Type B pancreatic cell (in vitro differentiated cells): ENCODE measurements at regions not wholly inside any gene's neighbourhood (a gene's known extent, or its start where the extent isn't known, plus 50 kb on each side); places are given as distances from the start of the nearest gene placed in this dataset.
"Not testable (repeated sequence)": the region's sequence is repeated elsewhere in the genome, so short reads cannot be mapped to it uniquely, and the experiment has no call there.

Experiments
- DNase-seq: peaks from one replicate; pipeline ENCODE4 v3.0.0; 2021; ENCODE audit warnings: mixed read lengths; ENCODE audit not compliant: unreplicated experiment; ENCODE audit errors: extremely low spot score
- H3K27ac Mint-ChIP-seq: 2 replicates; pipeline ENCODE4 v1.8.0; 2021; ENCODE audit warnings: mild to moderate bottlenecking, mixed read lengths
- H3K27me3 Mint-ChIP-seq: 2 replicates; pipeline ENCODE4 v1.8.0; 2021; ENCODE audit warnings: mixed read lengths
- H3K36me3 Mint-ChIP-seq: 2 replicates; pipeline ENCODE4 v1.8.0; 2021; ENCODE audit warnings: mixed read lengths
- H3K4me1 Mint-ChIP-seq: one replicate; pipeline ENCODE4 v1.8.0; 2021; ENCODE audit warnings: mixed read lengths; ENCODE audit not compliant: unreplicated experiment
- H3K4me3 Mint-ChIP-seq: 2 replicates; pipeline ENCODE4 v1.8.0; 2021; ENCODE audit warnings: mild to moderate bottlenecking, mixed read lengths
- H3K9me3 Mint-ChIP-seq: 2 replicates; pipeline ENCODE4 v1.8.0; 2021; ENCODE audit warnings: mixed read lengths
- CTCF ChIP-seq: fragments of 200-600 bp; sonication (generic); conservative IDR thresholded peaks from 2 replicates; pipeline ENCODE4 v1.5.0; 2021; ENCODE audit warnings: antibody characterized with exemption, mild to moderate bottlenecking

GRCh38 chr4:3599951-3600350 is 67.7 kb upstream of the LRPAP1 start:
- Mint-ChIP-seq H3K27ac (no peak overlapping the region), H3K4me3 (no peak overlapping the region), H3K27me3 (no peaks in the 10 kb centered on the region), H3K4me1 (no peaks in the 10 kb centered on the region), H3K36me3 (no peaks in the 10 kb centered on the region), H3K9me3 (no peaks in the 10 kb centered on the region)
- no peak for TF ChIP-seq CTCF
- DNase-seq = no peak

GRCh38 chr4:3598695-3599227 is 66.5 kb upstream of the LRPAP1 start:
- Mint-ChIP-seq H3K4me3 (no peak overlapping the region), H3K9me3 (no peaks in the 10 kb centered on the region), H3K27ac (no peak overlapping the region), H3K27me3 (peaks cover 5% of the 10 kb centered on the region), H3K36me3 (no peaks in the 10 kb centered on the region), H3K4me1 (no peaks in the 10 kb centered on the region)
- DNase-seq = no peak
- TF ChIP-seq CTCF = no peak

- not testable (repeated sequence) for DNase-seq, H3K4me3 Mint-ChIP-seq, H3K9me3 Mint-ChIP-seq, H3K27me3 Mint-ChIP-seq, H3K36me3 Mint-ChIP-seq, H3K27ac Mint-ChIP-seq, H3K4me1 Mint-ChIP-seq
Observed at GRCh38 chr4:3597896-3598505, 65.8 kb upstream of the LRPAP1 start.

GRCh38 chr4:3596957-3597733 is 64.9 kb upstream of the LRPAP1 start:
- H3K36me3 Mint-ChIP-seq, H3K27me3 Mint-ChIP-seq, H3K9me3 Mint-ChIP-seq, H3K27ac Mint-ChIP-seq, H3K4me3 Mint-ChIP-seq, H3K4me1 Mint-ChIP-seq, DNase-seq: not testable (repeated sequence)

GRCh38 chr4:3595627-3596291 is 63.5 kb upstream of the LRPAP1 start:
- not testable (repeated sequence) for H3K9me3 Mint-ChIP-seq, H3K4me1 Mint-ChIP-seq

GRCh38 chr4:3594751-3595150 is 62.5 kb upstream of the LRPAP1 start:
- not testable (repeated sequence) for H3K9me3 Mint-ChIP-seq
- peaks cover 13% of the 10 kb centered on the region for H3K27me3 Mint-ChIP-seq

More at GRCh38 chr4:3595627-3596291, 63.5 kb upstream of the LRPAP1 start:
- not testable (repeated sequence) for H3K27ac Mint-ChIP-seq, H3K36me3 Mint-ChIP-seq, DNase-seq, H3K4me3 Mint-ChIP-seq
- peaks cover 13% of the 10 kb centered on the region for H3K27me3 Mint-ChIP-seq

GRCh38 chr4:3589946-3590924 is 58.0 kb upstream of the LRPAP1 start:
- not testable (repeated sequence) for DNase-seq, H3K4me3 Mint-ChIP-seq, H3K4me1 Mint-ChIP-seq, H3K9me3 Mint-ChIP-seq, H3K36me3 Mint-ChIP-seq, H3K27ac Mint-ChIP-seq
- H3K27me3 Mint-ChIP-seq = peaks cover 16% of the 10 kb centered on the region

More at GRCh38 chr4:3594751-3595150, 62.5 kb upstream of the LRPAP1 start:
- not testable (repeated sequence) for H3K4me3 Mint-ChIP-seq, H3K36me3 Mint-ChIP-seq, H3K4me1 Mint-ChIP-seq, DNase-seq, H3K27ac Mint-ChIP-seq

- H3K27me3 Mint-ChIP-seq = peaks cover 13% of the 10 kb centered on the region
- H3K4me3 Mint-ChIP-seq, H3K27ac Mint-ChIP-seq, H3K9me3 Mint-ChIP-seq, DNase-seq, H3K4me1 Mint-ChIP-seq, H3K36me3 Mint-ChIP-seq: not testable (repeated sequence)
Observed at GRCh38 chr4:3589379-3589778, 57.2 kb upstream of the LRPAP1 start.

GRCh38 chr4:3588517-3589194 is 56.4 kb upstream of the LRPAP1 start:
- not testable (repeated sequence) for H3K4me1 Mint-ChIP-seq, H3K9me3 Mint-ChIP-seq, H3K27ac Mint-ChIP-seq, H3K36me3 Mint-ChIP-seq, DNase-seq, H3K4me3 Mint-ChIP-seq
- H3K27me3 Mint-ChIP-seq = peaks cover 10% of the 10 kb centered on the region

GRCh38 chr4:3586596-3586995 is 54.4 kb upstream of the LRPAP1 start:
- not testable (repeated sequence) for H3K36me3 Mint-ChIP-seq, DNase-seq, H3K27ac Mint-ChIP-seq, H3K4me3 Mint-ChIP-seq, H3K9me3 Mint-ChIP-seq, H3K27me3 Mint-ChIP-seq, H3K4me1 Mint-ChIP-seq
